GM10248 (cell line): ENCODE measurements at regions not wholly inside any gene's neighbourhood (a gene's known extent, or its start where the extent isn't known, plus 50 kb on each side); places are given as distances from the start of the nearest gene placed in this dataset.

Experiments
- CTCF ChIA-PET: fragments of 300-600 bp; sonication (Branson Sonifier 250); formaldehyde crosslinking; extraction: SDS; loops from one replicate; lab custom pipeline; 2021; ENCODE audit warnings: antibody characterized with exemption; lab: Yijun Ruan, JAX
- POLR2A ChIA-PET: fragments of 350-650 bp; sonication (Branson Sonifier 250); formaldehyde crosslinking; extraction: SDS; loops from one replicate; lab custom pipeline; 2020; ENCODE audit warnings: antibody characterized with exemption; lab: Yijun Ruan, JAX
- DNase-seq: peaks from one replicate; pipeline ENCODE4 v3.0.0; 2012; ENCODE audit errors: extremely low spot score
- TF ChIP-seq, protein P1 (sequence below): IDR thresholded peaks from 2 replicates; pipeline ENCODE4 v1.5.1; 2012; ENCODE audit warnings: mild to moderate bottlenecking, low read depth; ENCODE audit errors: extremely low read depth, missing control alignments, control extremely low read depth

DNA sequence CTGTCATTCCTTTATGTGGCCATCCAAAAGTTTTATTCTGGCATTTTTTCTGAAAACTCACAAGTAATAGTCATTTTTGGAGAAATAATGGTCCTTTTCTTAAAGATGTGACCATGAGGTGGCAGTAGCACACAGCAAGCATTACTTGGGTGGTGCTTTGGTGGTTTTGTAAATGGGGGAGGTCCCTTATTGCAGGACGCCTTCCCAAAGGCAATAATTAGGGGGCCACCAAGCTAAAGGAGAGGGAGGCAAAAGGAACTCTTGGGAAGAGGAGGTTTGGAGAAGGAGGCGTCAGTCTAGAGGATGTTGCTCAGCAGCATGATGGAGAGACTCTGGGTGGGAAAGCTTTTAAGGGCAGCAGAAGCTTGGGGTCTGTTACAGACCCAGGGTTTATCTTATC lies 422.6 kb upstream of the MMS22L start:
- POLR2A ChIA-PET: no interaction called here
- TF ChIP-seq, protein P1, sequence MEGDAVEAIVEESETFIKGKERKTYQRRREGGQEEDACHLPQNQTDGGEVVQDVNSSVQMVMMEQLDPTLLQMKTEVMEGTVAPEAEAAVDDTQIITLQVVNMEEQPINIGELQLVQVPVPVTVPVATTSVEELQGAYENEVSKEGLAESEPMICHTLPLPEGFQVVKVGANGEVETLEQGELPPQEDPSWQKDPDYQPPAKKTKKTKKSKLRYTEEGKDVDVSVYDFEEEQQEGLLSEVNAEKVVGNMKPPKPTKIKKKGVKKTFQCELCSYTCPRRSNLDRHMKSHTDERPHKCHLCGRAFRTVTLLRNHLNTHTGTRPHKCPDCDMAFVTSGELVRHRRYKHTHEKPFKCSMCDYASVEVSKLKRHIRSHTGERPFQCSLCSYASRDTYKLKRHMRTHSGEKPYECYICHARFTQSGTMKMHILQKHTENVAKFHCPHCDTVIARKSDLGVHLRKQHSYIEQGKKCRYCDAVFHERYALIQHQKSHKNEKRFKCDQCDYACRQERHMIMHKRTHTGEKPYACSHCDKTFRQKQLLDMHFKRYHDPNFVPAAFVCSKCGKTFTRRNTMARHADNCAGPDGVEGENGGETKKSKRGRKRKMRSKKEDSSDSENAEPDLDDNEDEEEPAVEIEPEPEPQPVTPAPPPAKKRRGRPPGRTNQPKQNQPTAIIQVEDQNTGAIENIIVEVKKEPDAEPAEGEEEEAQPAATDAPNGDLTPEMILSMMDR: peak; percentile 20
- CTCF ChIA-PET: interaction anchor here (1.0 to 2.3 kb wide), 2 partner anchors 10 to 36 kb away, joined by 3 to 6 read pairs; no protein-coding TSS in a partner anchor
- no peak for DNase-seq

DNA sequence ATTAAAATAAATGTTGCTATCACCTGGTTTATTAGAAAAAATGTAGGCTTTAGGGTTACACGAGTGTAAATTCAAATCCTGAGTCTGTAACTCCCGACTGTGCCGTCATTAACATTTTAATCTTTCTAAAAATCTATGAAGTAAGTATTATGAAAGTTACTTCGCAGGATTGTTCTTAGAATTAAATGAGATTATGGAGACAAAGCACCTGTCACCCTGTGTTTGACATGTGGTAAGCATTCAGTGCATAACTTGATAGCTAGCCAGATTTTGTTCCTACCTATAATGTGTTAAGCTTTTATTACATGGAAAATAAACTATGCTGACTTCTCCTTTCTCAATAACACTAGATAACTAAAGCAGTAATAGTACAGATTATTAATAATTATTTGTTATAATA lies 429.7 kb upstream of the MMS22L start:
- ChIA-PET CTCF (interaction anchor here (1.2 to 1.9 kb wide), 4 partner anchors 10 to 16 kb away, joined by 3 to 7 read pairs (median 4); no protein-coding TSS in a partner anchor), POLR2A (no interaction called here)
- no peak for DNase-seq
- TF ChIP-seq, protein P1: no peak

DNA sequence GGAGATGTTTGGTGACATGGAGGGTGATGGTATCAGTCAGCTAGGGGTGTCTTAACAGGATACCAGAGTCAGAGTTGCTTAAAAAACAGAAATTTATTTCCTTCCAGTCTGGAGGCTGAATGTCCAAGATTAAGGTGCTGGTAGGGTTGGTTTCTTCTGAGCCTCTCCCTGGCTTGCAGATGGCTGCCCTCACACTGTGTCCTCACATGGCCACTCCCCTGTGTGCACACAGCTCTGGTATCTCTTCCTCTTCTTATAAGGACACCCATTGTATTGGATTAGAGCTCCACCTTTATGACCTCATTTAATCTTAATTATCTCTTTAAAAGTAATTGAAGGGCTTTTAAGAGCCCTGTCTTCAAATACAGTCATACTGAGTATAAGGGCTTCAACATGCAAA lies 431.8 kb upstream of the MMS22L start:
- ChIA-PET CTCF (interaction anchor here (1.9 kb wide), 1 partner anchor 18 kb away, joined by 4 read pairs; no protein-coding TSS in a partner anchor), POLR2A (no interaction called here)
- TF ChIP-seq, protein P1: no peak
- no peak for DNase-seq

DNA sequence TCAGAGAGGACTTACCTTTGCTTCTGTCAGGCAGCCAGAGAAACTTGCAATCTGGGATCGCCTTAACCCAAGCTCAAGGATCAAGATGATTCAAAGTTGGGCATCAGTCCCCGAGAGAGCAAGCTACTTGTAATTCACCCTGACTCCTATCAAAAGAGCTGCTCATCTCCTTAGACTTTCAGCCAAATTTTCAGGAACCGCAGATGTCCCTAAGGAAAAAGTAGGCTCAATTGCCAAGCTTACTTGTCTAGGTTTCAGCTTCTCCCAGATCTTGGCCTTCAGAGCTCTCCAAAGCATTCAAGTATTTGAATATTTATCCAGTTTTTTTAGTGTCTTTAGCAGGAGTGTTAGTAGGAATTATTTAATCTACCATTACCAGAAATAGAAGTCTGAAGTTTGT lies 434.1 kb upstream of the MMS22L start:
- POLR2A ChIA-PET: no interaction called here
- TF ChIP-seq, protein P1: no peak
- no peak for DNase-seq
- CTCF ChIA-PET: no interaction called here

DNA sequence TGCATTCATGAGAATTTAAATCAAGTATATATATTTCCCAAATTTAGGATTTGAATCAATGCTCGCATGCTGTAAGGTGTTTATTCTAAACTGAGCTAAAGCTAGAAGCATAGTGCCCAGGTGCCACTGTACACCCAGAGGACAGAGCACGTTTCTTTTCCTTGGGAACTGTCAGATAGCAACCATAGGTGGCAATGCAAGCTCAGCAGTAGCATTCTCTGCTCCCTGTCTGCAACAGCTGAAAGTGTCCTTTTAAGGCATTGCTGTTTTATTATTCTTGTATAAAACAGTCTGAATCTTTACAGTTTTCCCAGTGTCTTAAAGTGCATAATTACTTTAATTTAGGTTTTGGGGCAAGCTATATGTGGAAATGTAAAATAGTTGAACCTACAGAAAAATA lies 443.4 kb upstream of the MMS22L start:
- DNase-seq: no peak
- ChIA-PET CTCF (interaction anchor here (1.6 to 1.9 kb wide), 2 partner anchors 14 to 74 kb away, joined by 3 to 7 read pairs; no protein-coding TSS in a partner anchor), POLR2A (no interaction called here)
- TF ChIP-seq, protein P1: no peak

DNA sequence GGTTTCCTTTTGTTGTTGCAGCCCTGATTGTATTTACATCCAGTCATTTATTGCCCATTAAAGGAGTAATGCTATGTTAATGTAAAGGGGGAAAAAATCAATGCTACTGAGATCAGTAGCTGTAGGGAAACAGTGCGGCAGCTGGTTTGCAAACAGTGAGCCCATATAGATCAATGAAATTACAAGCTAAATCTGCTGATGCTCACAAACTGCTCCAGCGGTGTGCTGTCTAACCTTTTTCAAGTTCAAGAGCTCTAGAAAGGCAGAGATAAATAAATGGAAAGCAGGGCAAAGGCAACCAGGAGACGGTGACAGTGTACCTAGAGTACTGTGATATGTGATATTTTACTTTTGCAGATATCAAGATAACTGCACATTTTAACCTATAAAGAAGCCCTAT lies 449.0 kb upstream of the MMS22L start:
- CTCF ChIA-PET: interaction anchor here (1.0 kb wide), 2 partner anchors 9 kb away, joined by 3 read pairs; no protein-coding TSS in a partner anchor
- POLR2A ChIA-PET: no interaction called here
- no peak for DNase-seq
- TF ChIP-seq, protein P1: no peak
